Left kidney (tissue), 1 donor: ENCODE measurements at regions not wholly inside any gene's neighbourhood (a gene's known extent, or its start where the extent isn't known, plus 50 kb on each side); places are given as distances from the start of the nearest gene placed in this dataset.

Experiments
- DNase-seq: peaks from one replicate; pipeline ENCODE4 v3.0.0-alpha.2; 2013

GRCh38 chr10:121101561-121101960 is 250.4 kb downstream of the WDR11 start:
- DNase-seq: no peak

- no peak for DNase-seq
These were observed 251.5 kb downstream of the WDR11 start for GRCh38 chr10:121102706-121103105.

GRCh38 chr10:121104476-121105111 is 253.4 kb downstream of the WDR11 start:
- no peak for DNase-seq

- no peak for DNase-seq
These were observed 255.4 kb downstream of the WDR11 start for GRCh38 chr10:121106611-121107010.

GRCh38 chr10:121108051-121108450 is 256.9 kb downstream of the WDR11 start:
- no peak for DNase-seq

- no peak for DNase-seq
These were observed 259.2 kb downstream of the WDR11 start for GRCh38 chr10:121110369-121110768.

- no peak for DNase-seq
These were observed 261.0 kb downstream of the WDR11 start for GRCh38 chr10:121112136-121112535.

GRCh38 chr10:121112579-121113384 is 261.6 kb downstream of the WDR11 start:
- peak; percentile 67 for DNase-seq

GRCh38 chr10:121113385-121113696 is 262.2 kb downstream of the WDR11 start:
- DNase-seq: no peak

- peak; percentile 43 for DNase-seq
These were observed 262.7 kb downstream of the WDR11 start for GRCh38 chr10:121113911-121114310.

GRCh38 chr10:121115154-121115553 is 264.0 kb downstream of the WDR11 start:
- no peak for DNase-seq

- DNase-seq: no peak
These were observed 270.3 kb downstream of the WDR11 start for GRCh38 chr10:121121462-121121861.

GRCh38 chr10:121127151-121127906 is 276.2 kb downstream of the WDR11 start:
- DNase-seq: no peak

- DNase-seq: no peak
These were observed 277.0 kb downstream of the WDR11 start for GRCh38 chr10:121128164-121128563.

GRCh38 chr10:121129266-121129665 is 278.1 kb downstream of the WDR11 start:
- no peak for DNase-seq

- no peak for DNase-seq
These were observed 279.2 kb downstream of the WDR11 start for GRCh38 chr10:121130382-121130781.

GRCh38 chr10:121131014-121131413 is 279.9 kb downstream of the WDR11 start:
- no peak for DNase-seq

- no peak for DNase-seq
These were observed 280.5 kb downstream of the WDR11 start for GRCh38 chr10:121131426-121132265.

- DNase-seq: no peak
These were observed 281.1 kb downstream of the WDR11 start for GRCh38 chr10:121132273-121132672.

- DNase-seq: no peak
These were observed 282.7 kb downstream of the WDR11 start for GRCh38 chr10:121133901-121134300.

- no peak for DNase-seq
These were observed 283.5 kb downstream of the WDR11 start for GRCh38 chr10:121134711-121135110.

- DNase-seq: no peak
These were observed 284.4 kb downstream of the WDR11 start for GRCh38 chr10:121135512-121135911.
